Bone marrow (tissue), 2 donors: ENCODE measurements at regions not wholly inside any gene's neighbourhood (a gene's known extent, or its start where the extent isn't known, plus 50 kb on each side); places are given as distances from the start of the nearest gene placed in this dataset.

ENCODE experiments used
- DNase-seq, 2 donors: peaks; one replicate each; lab custom pipeline; 2025; lab: John Stamatoyannopoulos, UW

GRCh38 chr6:134495203-134495889 lies 177.4 kb upstream of the SGK1 start:
- no peak for DNase-seq

GRCh38 chr6:134493789-134494188 lies 175.9 kb upstream of the SGK1 start:
- no peak for DNase-seq

GRCh38 chr6:134491477-134491876 lies 173.6 kb upstream of the SGK1 start:
- DNase-seq: no peak

DNA sequence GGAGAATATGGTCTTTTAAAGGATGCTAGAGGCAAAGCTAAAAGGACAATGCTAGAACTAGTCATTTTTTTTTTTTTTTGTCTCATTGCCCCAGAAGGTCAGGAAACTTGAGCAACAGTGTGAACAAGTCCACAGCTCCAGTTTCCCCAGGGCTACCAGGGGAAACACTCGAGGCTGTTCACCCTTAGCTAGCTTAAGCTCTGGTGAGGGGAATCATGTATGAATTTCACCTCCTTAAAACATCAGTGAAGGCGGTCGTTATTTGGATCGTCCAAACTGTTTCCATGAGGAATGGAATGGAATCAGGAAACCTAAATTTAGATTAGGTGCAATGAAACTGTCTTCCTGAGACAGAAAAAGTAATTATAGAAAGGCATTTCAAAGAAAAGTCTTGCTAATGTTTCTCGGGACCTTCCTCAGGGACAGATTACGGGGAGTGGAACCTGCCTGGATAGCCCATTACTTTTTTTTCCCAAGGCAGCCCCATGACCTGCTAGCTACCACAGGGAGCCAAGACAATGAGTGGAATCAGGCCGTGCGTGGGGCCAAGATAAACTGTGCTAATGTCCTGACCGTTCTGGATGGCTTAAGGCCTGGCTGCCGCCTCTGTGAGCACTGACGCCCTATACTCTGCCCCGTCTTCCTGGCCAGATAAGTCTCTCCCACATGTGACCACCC lies 164.8 kb upstream of the SGK1 start:
- no peak for DNase-seq

DNA sequence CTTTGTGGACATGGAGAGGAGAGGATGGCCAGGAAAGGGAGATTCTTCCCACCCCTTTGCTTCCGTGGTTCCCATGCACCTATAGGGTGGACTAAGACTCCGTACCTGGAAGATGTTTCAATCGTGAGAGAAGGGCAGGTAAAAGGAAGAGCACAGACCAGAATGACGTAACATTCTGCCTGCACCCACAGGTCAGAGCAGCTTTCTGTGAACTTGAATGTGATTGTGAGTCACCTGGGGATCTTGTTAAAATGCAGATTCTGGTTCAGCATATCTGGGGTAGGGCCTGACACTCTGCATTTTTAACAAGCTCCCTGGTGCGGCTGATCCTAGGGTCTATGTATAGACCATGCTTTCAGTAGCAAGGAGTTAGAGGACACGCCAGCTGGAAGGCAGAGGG lies 164.1 kb upstream of the SGK1 start:
- DNase-seq: no peak

- DNase-seq: no peak
Observed at GRCh38 chr6:134480593-134480992, 162.7 kb upstream of the SGK1 start.

GRCh38 chr6:134478764-134479399 lies 161.0 kb upstream of the SGK1 start:
- no peak for DNase-seq

DNA sequence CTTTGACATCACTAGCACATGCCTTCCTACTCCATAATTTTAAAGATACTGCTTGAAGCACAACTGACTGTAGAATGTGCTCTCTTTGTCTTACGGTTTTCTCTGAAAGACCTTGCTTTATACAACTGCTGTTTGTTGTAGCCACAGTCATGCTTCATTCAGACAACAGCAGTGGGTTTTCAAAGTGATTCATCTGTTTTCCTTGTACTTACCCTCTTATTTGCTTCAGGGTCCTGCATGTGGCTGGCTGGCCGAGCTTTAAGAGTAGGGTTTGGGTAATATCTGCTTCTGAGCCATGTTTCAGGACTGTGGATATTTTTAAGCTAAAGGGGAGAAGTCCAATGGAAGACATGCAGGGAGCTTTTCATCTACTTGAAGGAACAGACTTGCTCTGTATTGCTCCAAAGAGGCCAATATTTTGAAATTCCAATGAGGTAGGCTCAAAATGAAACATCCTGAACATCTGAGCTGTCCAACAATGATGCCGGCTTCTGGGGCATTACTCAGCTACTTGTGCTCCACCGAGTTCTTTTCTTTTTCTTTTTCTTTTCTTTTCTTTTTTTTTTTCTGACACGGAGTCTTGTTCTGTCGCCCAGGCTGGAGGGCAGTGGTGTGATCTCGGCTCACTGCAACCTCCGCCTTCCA lies 160.2 kb upstream of the SGK1 start:
- DNase-seq: no peak

- no peak for DNase-seq
Observed at GRCh38 chr6:134474955-134475354, 157.0 kb upstream of the SGK1 start.

DNA sequence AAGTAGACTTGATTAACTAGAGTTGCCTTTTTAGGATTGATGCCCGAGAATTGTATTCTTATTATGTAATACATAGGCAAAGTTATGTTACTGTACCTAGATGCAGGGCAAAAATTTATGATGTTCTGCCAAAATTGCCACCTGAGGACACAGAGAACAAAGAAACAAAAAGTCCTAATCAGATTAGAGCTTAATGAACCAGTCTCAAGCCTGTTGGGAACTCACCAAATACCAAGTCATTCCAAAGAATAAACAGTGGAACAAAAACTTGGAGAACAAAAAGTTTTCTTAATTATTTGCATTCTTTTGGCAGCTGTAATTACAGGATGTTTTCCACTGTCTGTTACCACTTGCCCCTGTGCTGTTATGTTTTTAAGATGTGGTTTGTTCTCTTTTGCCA lies 154.7 kb upstream of the SGK1 start:
- no peak for DNase-seq

DNA sequence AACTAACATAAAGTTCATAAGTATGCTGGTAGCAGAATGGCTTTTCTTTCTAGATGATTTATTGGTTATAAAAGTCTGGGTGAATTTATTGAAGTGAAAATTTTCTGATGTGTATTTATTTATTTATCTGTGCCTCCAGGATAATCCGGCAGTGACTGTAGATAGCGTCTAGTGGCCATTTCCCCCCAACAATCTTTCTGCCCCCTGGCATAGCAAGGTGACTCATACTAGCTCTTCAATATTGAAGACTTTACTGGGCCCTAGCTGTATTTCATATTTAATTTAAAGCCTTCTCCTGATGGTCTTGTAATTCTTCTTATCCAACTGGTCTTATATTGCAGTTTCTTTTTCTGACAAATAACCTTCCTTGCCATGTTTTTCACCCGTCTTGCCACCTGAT lies 154.1 kb upstream of the SGK1 start:
- no peak for DNase-seq

GRCh38 chr6:134470457-134470975 lies 152.6 kb upstream of the SGK1 start:
- DNase-seq: no peak

GRCh38 chr6:134469702-134470456 lies 152.0 kb upstream of the SGK1 start:
- no peak for DNase-seq

DNA sequence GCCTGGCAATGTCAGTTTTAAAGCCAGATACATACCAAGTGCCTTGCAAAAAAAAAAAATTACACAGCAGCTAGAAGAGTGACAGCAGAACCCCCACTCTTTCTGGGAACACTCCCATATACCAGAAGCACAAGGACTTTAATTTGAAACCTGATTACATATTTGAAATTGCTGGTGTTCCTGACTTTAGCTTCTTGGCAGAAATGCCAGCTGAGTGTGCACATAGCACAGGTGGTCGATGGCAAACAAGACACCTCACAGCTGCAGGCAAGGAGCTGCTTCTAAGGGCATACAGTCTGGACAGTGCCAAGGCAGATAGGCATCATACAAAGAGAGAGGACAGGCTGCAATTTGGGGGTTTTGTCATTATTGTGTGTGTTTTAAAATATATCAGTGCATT lies 150.7 kb upstream of the SGK1 start:
- no peak for DNase-seq

DNA sequence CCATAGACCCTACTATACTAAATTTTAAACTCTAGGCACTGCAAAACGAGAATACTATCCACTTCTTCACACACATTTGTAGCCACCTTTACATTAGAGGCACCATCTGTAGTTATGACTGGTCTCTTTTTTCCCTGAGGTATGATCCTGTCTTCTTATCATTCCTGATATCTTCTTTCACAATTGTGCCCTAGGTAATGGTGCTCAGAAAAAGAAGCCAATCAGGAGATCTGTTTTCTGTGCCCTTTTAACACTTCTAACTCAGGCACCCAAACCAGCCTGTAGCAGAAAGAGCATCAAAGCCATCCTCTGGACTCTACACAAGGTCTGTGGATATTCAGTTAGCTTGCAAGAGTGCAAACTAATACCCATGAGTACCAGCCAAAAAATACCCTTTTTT lies 149.7 kb upstream of the SGK1 start:
- DNase-seq: no peak

DNA sequence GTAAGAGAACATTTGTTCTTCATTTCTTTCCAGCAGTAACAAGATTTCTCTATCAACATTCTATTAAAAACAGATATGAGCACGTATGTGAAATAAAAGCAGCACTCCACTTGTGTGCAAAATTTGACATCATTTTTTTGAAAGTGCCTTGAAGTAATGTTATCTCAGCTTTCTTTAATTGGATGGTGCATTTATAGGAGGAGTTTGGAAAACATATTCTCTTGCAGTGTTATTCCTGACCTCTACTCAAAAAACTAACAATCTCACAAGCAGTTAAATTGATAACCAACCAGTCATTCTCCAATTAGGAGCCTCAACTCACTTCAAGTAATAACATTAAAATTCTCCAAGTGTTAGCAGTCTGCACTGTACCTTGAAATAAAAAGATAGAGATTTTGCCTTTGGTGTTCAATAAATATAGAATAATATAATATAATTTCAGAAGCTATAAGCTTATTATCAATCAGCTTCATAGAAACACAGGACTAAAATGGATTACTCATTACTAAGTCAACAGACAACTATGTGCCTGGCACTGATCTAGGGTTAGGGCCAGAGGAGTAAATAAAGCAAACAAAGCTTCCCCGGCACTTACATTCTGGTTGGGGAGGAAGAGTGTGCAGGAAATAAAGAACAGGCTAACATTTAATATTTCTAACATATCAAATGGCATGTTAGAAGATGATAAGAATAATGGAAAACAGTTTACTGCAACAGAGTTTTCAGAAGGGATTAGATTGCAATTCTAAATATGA lies 149.0 kb upstream of the SGK1 start:
- no peak for DNase-seq

GRCh38 chr6:134464690-134465411 lies 146.9 kb upstream of the SGK1 start:
- DNase-seq: no peak

DNA sequence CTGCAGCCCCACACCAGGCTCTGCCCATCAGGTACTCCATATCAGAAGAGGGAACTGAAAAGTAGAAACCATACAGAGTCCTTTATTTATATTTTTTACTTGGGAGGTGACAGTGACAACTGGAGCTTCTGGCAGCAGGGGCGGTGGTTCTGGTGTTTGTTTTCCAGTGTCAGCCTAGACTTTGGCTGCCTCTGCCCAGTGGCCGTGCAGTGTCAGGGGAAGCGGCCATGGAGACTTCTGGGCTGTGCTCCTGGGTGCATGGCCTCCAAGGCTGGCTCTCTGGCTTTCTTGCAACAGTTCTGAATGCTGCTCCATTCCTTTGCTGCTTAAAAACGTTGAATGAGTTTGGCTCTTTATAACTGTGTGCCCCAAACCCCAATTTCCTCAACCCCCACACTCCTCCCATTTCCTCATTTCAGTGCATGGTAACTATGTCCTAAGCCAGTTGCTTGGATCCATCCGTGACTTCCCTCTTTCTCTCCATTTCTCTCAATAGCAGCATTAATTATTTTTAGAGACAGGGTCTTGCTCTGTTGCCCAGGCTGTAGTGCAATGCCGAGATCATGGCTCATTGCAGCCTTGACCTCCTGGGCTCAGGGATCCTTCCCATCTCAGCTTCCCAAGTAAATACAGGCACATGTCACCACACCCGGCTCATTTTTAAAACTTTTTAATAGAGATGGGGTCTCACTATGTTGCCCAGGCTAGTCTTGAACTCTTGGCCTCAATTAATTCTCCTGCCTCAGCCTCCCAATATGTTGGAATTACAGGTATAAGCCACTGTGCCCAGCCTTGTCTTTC lies 141.1 kb upstream of the SGK1 start:
- no peak for DNase-seq

DNA sequence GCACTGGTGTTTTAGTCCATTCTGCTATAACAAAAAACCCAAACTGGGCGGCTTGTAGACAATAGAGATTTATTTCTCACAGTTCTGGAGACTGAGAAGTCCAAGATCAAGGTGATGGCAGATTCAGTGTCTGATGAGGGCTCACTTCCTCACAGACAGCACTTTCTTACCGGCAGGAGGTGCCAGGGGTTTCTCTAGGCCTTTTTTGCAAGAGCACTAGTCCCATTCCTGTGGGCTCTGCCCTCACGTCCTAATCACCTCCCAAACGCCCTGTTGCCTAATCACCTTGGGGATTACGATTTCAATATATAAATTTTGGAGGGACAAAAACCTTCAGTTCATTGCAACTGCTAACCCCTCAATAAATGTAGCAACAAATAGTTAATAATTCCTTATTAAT lies 140.0 kb upstream of the SGK1 start:
- DNase-seq: no peak

- no peak for DNase-seq
Observed at GRCh38 chr6:134456226-134456625, 138.3 kb upstream of the SGK1 start.
